ENCODE measurements at regions not wholly inside any gene's neighbourhood (a gene's known extent, or its start where the extent isn't known, plus 50 kb on each side); places are given as distances from the start of the nearest gene placed in this dataset.

GRCh38 chr3:31182661-31183060, 288.2 kb upstream of the GADL1 start:
- H3K4me1 Mint-ChIP-seq: peaks cover 20% of the 10 kb centered on the region
- H3K36me3 Mint-ChIP-seq (ENCODE audit: low read depth): no peaks in the 10 kb centered on the region
- DNase-seq (no peak), ATAC-seq (no peak)
- no peaks in the 10 kb centered on the region for H3K27me3 Mint-ChIP-seq
- H3K4me3 Mint-ChIP-seq: no peak overlapping the region
- H3K9me3 ChIP-seq (ENCODE audit: control insufficient read depth, low read length, poor library complexity, severe bottlenecking): no peaks in the 10 kb centered on the region
- H3K27ac Mint-ChIP-seq: no peak overlapping the region

DNA sequence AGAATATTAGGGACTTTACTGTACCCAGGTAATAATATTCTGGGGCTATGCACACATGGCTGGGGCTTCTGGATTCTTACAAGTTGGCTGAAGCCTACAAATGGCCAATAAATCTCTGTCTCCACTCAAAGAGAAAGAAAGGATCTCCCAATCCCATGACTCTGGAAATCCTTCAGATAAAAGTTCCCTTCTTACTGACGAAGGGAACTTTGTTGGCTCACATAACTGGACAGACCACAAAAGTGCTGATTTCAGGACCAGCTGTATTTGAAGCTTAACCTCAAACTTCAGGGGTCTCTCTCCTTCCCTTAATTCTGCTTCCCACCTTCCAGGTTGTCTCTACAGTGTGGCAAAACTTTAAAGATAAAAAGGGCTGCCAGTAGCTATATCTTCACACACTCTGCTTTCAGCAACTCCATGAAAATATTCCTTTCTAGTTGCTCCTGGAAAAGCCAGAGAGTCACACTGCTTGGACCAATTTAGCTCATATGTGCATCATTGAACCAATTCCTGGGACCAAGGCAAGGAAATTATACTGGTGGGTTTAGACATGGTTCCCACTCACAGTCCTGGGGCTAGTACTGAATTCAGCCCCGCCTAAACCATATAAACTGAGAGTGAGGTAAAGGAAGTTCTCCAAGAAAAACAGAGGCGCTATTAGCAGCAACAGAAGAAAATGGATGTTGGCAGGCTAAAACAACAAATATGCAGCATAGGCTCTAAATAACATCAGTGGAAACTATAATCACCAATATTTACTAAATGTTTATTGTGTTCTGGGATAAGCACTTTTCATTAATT, 290.0 kb upstream of the GADL1 start:
- H3K4me3 Mint-ChIP-seq: no peak overlapping the region
- no peaks in the 10 kb centered on the region for H3K9me3 ChIP-seq (ENCODE audit: control insufficient read depth, low read length, poor library complexity, severe bottlenecking)
- H3K4me1 Mint-ChIP-seq: peaks cover 8% of the 10 kb centered on the region
- H3K36me3 Mint-ChIP-seq (ENCODE audit: low read depth): no peaks in the 10 kb centered on the region
- DNase-seq (no peak), ATAC-seq (no peak)
- H3K27ac Mint-ChIP-seq: no peak overlapping the region
- no peaks in the 10 kb centered on the region for H3K27me3 Mint-ChIP-seq

DNA sequence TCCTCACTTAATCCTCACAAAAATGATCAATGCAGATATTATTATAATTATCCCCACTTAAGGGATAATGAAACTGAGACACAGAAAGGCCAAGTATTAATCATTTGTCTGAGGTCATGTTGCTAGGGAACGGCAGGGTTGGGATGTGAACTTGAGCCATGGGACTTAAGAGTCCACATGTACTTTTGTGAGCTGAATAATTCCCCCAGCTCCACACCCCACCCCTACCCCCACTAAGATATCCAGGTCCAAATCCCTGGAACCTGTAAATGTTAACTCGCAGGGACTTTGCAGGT, 290.5 kb upstream of the GADL1 start:
- DNase-seq (no peak), ATAC-seq (no peak)
- no peaks in the 10 kb centered on the region for H3K9me3 ChIP-seq (ENCODE audit: control insufficient read depth, low read length, poor library complexity, severe bottlenecking)
- Mint-ChIP-seq H3K4me3 (no peak overlapping the region), H3K27me3 (no peaks in the 10 kb centered on the region), H3K4me1 (peaks cover 3% of the 10 kb centered on the region), H3K36me3 (ENCODE audit: low read depth) (no peaks in the 10 kb centered on the region), H3K27ac (no peak overlapping the region)

- no peaks in the 10 kb centered on the region for H3K9me3 ChIP-seq (ENCODE audit: control insufficient read depth, low read length, poor library complexity, severe bottlenecking)
- no peaks in the 10 kb centered on the region for H3K4me1 Mint-ChIP-seq
These were observed 291.6 kb upstream of the GADL1 start for GRCh38 chr3:31186041-31186440.

GRCh38 chr3:31187380-31187779, 292.9 kb upstream of the GADL1 start:
- Mint-ChIP-seq H3K27ac (no peak overlapping the region), H3K4me1 (no peaks in the 10 kb centered on the region), H3K36me3 (ENCODE audit: low read depth) (no peaks in the 10 kb centered on the region), H3K4me3 (no peak overlapping the region), H3K27me3 (no peaks in the 10 kb centered on the region)
- H3K9me3 ChIP-seq (ENCODE audit: control insufficient read depth, low read length, poor library complexity, severe bottlenecking): no peaks in the 10 kb centered on the region
- DNase-seq (no peak), ATAC-seq (no peak)

More at GRCh38 chr3:31186041-31186440, 291.6 kb upstream of the GADL1 start:
- DNase-seq (no peak), ATAC-seq (no peak)
- H3K36me3 Mint-ChIP-seq (ENCODE audit: low read depth): no peaks in the 10 kb centered on the region
- no peak overlapping the region for H3K4me3 Mint-ChIP-seq
- H3K27ac Mint-ChIP-seq: no peak overlapping the region
- H3K27me3 Mint-ChIP-seq: no peaks in the 10 kb centered on the region

DNA sequence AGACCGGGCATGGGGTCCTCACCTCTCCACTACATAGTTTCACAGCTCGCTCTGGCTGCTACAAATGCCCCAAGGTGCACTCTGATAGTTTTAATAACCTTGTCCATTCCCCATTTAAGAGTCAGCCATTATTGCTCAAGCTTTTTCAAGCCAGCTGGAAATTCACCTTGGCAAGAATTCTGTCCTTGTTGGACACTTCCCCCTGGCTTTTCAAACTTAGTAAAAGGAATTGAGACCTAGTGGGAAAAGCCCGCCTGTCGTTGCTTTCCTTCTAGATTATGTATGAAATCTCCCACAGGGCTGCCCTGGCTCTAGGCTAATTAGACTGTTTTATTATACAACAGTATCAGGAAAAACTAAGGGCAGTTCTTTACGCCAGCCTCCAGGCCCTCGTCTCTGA, 293.7 kb upstream of the GADL1 start:
- H3K36me3 Mint-ChIP-seq (ENCODE audit: low read depth): no peaks in the 10 kb centered on the region
- no peaks in the 10 kb centered on the region for H3K4me1 Mint-ChIP-seq
- H3K4me3 Mint-ChIP-seq: no peak overlapping the region
- no peaks in the 10 kb centered on the region for H3K9me3 ChIP-seq (ENCODE audit: control insufficient read depth, low read length, poor library complexity, severe bottlenecking)
- DNase-seq: no peak
- no peaks in the 10 kb centered on the region for H3K27me3 Mint-ChIP-seq
- no peak for ATAC-seq
- no peak overlapping the region for H3K27ac Mint-ChIP-seq

DNA sequence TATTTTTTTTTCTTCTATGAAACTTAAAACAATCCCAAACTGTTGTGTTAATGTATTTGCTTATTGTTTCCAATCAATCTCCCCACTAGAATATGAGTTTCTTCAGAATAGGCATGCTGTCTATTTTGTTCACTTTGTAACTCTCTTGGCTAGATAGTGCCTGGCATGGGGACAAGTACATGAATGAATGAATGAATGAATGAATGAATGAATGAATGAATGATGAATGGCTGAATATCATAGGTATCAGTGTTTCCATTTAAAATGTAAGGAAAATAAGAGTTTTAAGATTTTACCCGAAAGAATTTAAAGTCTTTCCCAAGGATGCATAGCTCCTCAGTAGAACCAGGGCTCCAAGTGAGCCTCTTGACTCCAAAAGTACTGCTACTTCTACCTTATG, 294.9 kb upstream of the GADL1 start:
- no peaks in the 10 kb centered on the region for H3K9me3 ChIP-seq (ENCODE audit: control insufficient read depth, low read length, poor library complexity, severe bottlenecking)
- Mint-ChIP-seq H3K4me3 (no peak overlapping the region), H3K36me3 (ENCODE audit: low read depth) (no peaks in the 10 kb centered on the region), H3K4me1 (no peaks in the 10 kb centered on the region), H3K27me3 (no peaks in the 10 kb centered on the region), H3K27ac (no peak overlapping the region)
- no peak for DNase-seq
- ATAC-seq: no peak

- no peaks in the 10 kb centered on the region for H3K9me3 ChIP-seq (ENCODE audit: control insufficient read depth, low read length, poor library complexity, severe bottlenecking)
- no peak overlapping the region for H3K4me3 Mint-ChIP-seq
- ATAC-seq: no peak
- H3K27me3 Mint-ChIP-seq: no peaks in the 10 kb centered on the region
- no peak overlapping the region for H3K27ac Mint-ChIP-seq
- H3K4me1 Mint-ChIP-seq: no peaks in the 10 kb centered on the region
- DNase-seq: no peak
- no peaks in the 10 kb centered on the region for H3K36me3 Mint-ChIP-seq (ENCODE audit: low read depth)
These were observed 295.5 kb upstream of the GADL1 start for GRCh38 chr3:31189971-31190370.

DNA sequence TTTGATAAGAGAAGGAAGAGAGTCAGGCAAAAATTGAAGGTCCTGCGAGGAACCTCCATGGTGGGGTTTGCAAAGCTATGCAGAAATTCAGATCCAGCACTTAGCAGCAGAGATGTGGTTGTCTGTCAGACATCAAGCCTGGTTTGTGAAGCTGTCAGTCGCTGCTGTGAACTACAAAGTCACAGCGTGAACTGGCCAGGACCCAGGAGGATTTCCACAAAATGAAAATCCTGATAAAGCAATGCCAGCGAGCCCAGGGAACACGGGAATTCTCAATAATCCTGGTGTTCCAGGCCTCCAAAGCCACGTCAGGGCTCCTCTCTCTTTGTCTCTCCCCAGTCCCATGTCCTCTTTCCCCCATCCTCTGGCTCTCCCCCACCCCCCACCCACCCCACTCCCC, 296.9 kb upstream of the GADL1 start:
- no peaks in the 10 kb centered on the region for H3K36me3 Mint-ChIP-seq (ENCODE audit: low read depth)
- H3K4me3 Mint-ChIP-seq: no peak overlapping the region
- no peak overlapping the region for H3K27ac Mint-ChIP-seq
- DNase-seq: no peak
- ATAC-seq: no peak
- no peaks in the 10 kb centered on the region for H3K4me1 Mint-ChIP-seq
- H3K27me3 Mint-ChIP-seq: no peaks in the 10 kb centered on the region
- no peaks in the 10 kb centered on the region for H3K9me3 ChIP-seq (ENCODE audit: control insufficient read depth, low read length, poor library complexity, severe bottlenecking)

DNA sequence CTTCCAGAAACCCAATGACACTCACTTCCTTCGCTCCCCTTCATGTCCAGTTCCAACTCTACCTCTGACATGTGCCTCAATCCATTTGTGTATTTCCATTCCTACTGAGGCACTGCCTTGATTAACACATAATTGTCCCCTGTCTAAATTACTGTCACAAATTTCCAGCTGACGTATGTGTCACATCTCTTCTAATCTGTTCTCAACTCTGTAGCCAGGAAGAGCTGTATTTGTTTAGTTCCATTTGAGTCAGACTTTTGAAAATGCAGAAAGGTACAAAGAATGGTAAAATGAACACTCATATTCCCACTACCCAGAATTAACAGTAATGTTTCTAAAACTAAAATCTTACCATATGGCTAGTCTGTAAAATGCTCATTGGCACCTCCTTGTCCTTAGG, 299.0 kb upstream of the GADL1 start:
- Mint-ChIP-seq H3K27ac (no peak overlapping the region), H3K4me3 (no peak overlapping the region), H3K4me1 (no peaks in the 10 kb centered on the region), H3K36me3 (ENCODE audit: low read depth) (no peaks in the 10 kb centered on the region), H3K27me3 (no peaks in the 10 kb centered on the region)
- DNase-seq (no peak), ATAC-seq (no peak)
- no peaks in the 10 kb centered on the region for H3K9me3 ChIP-seq (ENCODE audit: control insufficient read depth, low read length, poor library complexity, severe bottlenecking)

- Mint-ChIP-seq H3K27me3 (no peaks in the 10 kb centered on the region), H3K4me1 (no peaks in the 10 kb centered on the region), H3K36me3 (ENCODE audit: low read depth) (no peaks in the 10 kb centered on the region), H3K27ac (no peak overlapping the region), H3K4me3 (no peak overlapping the region)
- no peaks in the 10 kb centered on the region for H3K9me3 ChIP-seq (ENCODE audit: control insufficient read depth, low read length, poor library complexity, severe bottlenecking)
- DNase-seq: no peak
- no peak for ATAC-seq
These were observed 299.4 kb upstream of the GADL1 start for GRCh38 chr3:31193871-31194270.

DNA sequence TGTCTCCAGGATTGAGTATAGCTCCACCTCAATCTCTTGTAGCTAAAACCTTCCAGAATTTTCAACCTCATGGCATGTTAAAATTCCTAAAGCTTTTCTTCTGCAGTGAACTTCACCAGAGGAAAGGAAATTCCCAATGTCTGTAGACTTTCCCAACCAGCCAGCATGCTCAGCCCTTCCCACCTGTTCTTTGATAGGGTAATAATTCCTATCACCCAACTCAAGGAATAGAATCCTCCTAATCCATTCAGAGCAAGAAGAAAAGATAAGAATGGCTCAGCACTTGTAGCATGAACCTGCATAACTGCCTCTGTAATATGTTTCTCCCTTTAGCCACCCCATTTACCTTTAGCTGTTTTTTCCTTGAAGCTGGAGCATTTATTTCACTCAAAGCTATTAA, 301.8 kb upstream of the GADL1 start:
- no peaks in the 10 kb centered on the region for H3K4me1 Mint-ChIP-seq

GRCh38 chr3:31196881-31197364, 302.5 kb upstream of the GADL1 start:
- no peak for ATAC-seq
- no peaks in the 10 kb centered on the region for H3K9me3 ChIP-seq (ENCODE audit: control insufficient read depth, low read length, poor library complexity, severe bottlenecking)
- Mint-ChIP-seq H3K4me3 (no peak overlapping the region), H3K27me3 (no peaks in the 10 kb centered on the region), H3K27ac (no peak overlapping the region), H3K4me1 (no peaks in the 10 kb centered on the region), H3K36me3 (ENCODE audit: low read depth) (no peaks in the 10 kb centered on the region)
- DNase-seq: no peak

More for the DNA sequence above, 301.8 kb upstream of the GADL1 start:
- DNase-seq (no peak), ATAC-seq (no peak)
- no peaks in the 10 kb centered on the region for H3K27me3 Mint-ChIP-seq
- no peaks in the 10 kb centered on the region for H3K36me3 Mint-ChIP-seq (ENCODE audit: low read depth)
- no peak overlapping the region for H3K27ac Mint-ChIP-seq
- no peaks in the 10 kb centered on the region for H3K9me3 ChIP-seq (ENCODE audit: control insufficient read depth, low read length, poor library complexity, severe bottlenecking)
- H3K4me3 Mint-ChIP-seq: no peak overlapping the region

GRCh38 chr3:31197941-31198340, 303.5 kb upstream of the GADL1 start:
- DNase-seq (no peak), ATAC-seq (no peak)
- H3K36me3 Mint-ChIP-seq (ENCODE audit: low read depth): no peaks in the 10 kb centered on the region
- H3K27ac Mint-ChIP-seq: no peak overlapping the region
- no peak overlapping the region for H3K4me3 Mint-ChIP-seq
- H3K4me1 Mint-ChIP-seq: no peaks in the 10 kb centered on the region
- H3K27me3 Mint-ChIP-seq: no peaks in the 10 kb centered on the region
- no peaks in the 10 kb centered on the region for H3K9me3 ChIP-seq (ENCODE audit: control insufficient read depth, low read length, poor library complexity, severe bottlenecking)
